Lung (tissue), 11 donors: ENCODE measurements at regions not wholly inside any gene's neighbourhood (a gene's known extent, or its start where the extent isn't known, plus 50 kb on each side); places are given as distances from the start of the nearest gene placed in this dataset.

Source experiments
- ATAC-seq: fragments of 200-7000 bp; cut with Tn5 transposase; one replicate; pipeline ENCODE4 v1.9.1; 2020; ENCODE audit warnings: moderate number of reproducible peaks; ENCODE audit not compliant: insufficient read depth, low FRiP score
- DNase-seq, 3 donors: peaks; one replicate each; pipeline ENCODE4 v3.0.0-alpha.2; 2013 to 2017
- H3K27ac ChIP-seq, 2 donors: one replicate each; pipeline ENCODE4 v1.5.1; 2013; ENCODE audit warnings: mild to moderate bottlenecking in 2 of 2, moderate library complexity in 2 of 2, control low read depth in 1 of 2, inconsistent platforms in 1 of 2, low read depth in 1 of 2, low read length in 1 of 2
- H3K27me3 ChIP-seq, 3 donors: one replicate each; pipeline ENCODE4 v1.5.1; 2013; ENCODE audit warnings: low read length in 2 of 3; ENCODE audit not compliant: control insufficient read depth in 3 of 3, insufficient read depth in 3 of 3
- H3K36me3 ChIP-seq, 4 donors: one replicate each; pipeline ENCODE4 v1.5.1; 2013; ENCODE audit warnings: low read length in 4 of 4, mild to moderate bottlenecking in 1 of 4, moderate library complexity in 1 of 4; ENCODE audit not compliant: control insufficient read depth in 4 of 4, insufficient read depth in 4 of 4
- H3K4me1 ChIP-seq, 5 donors: one replicate each; pipeline ENCODE4 v1.5.1; 2013; ENCODE audit warnings: low read length in 5 of 5, mild to moderate bottlenecking in 2 of 5, moderate library complexity in 1 of 5; ENCODE audit not compliant: control insufficient read depth in 5 of 5, insufficient read depth in 5 of 5
- H3K4me3 ChIP-seq: one replicate; pipeline ENCODE4 v1.5.1; 2013; ENCODE audit warnings: mild to moderate bottlenecking, control low read depth, moderate library complexity
- H3K9ac ChIP-seq, 2 donors: one replicate each; pipeline ENCODE4 v1.5.1; 2013; ENCODE audit warnings: low read length in 2 of 2, control low read depth in 1 of 2; ENCODE audit not compliant: insufficient read depth in 1 of 2
- H3K9me3 ChIP-seq, 4 donors: one replicate each; pipeline ENCODE4 v1.5.1; 2013; ENCODE audit warnings: low read length in 3 of 4, mild to moderate bottlenecking in 1 of 4, moderate library complexity in 1 of 4; ENCODE audit not compliant: control insufficient read depth in 4 of 4, insufficient read depth in 3 of 4
- CTCF ChIP-seq: IDR thresholded peaks from 2 replicates; pipeline ENCODE4 v1.5.1; 2012; ENCODE audit warnings: mild to moderate bottlenecking; ENCODE audit errors: control extremely low read depth, extremely low read depth
- WGBS, 2 donors: extraction: QIAGEN DNeasy Blood & Tissue Kit; methylation state at CpG; one replicate each; pipeline ENCODE4 v1.1.7; 2013; 5-methylcytosine and 5-hydroxymethylcytosine counted together
- donor health status: control.
- donor health status: control.
- donor health status: Bipolar disorder and iron deficiency.
- donor health status: healthy.
- donor health status: DM: yes; HTN: yes; CAD: no.

- no peak overlapping the region for H3K4me3 ChIP-seq
- peaks cover 0 to 8% (median 0%) of the 10 kb centered on the region in 4 donors for H3K9me3 ChIP-seq
- H3K27me3 ChIP-seq: peaks cover 0 to 35% (median 17%) of the 10 kb centered on the region in 3 donors
- no peaks in the 10 kb centered on the region for H3K36me3 ChIP-seq
- no peak overlapping the region for H3K27ac ChIP-seq
- WGBS, 2 donors: 92 to 94% methylated on average over 1 of the region's 1 CpG
- TF ChIP-seq CTCF: no peak
- ATAC-seq: no peak
- no peak overlapping the region for H3K9ac ChIP-seq
- peaks cover 0 to 7% (median 0%) of the 10 kb centered on the region in 5 donors for H3K4me1 ChIP-seq
- DNase-seq: no peak
Measured at GRCh38 chr20:2203436-2203835, 92.4 kb upstream of the TGM3 start.

- no peaks in the 10 kb centered on the region for H3K36me3 ChIP-seq
- no peak overlapping the region for H3K4me3 ChIP-seq
- no peak for ATAC-seq
- WGBS, 2 donors: 84 to 85% methylated on average over 3 of the region's 3 CpGs
- no peak overlapping the region for H3K9ac ChIP-seq
- no peak overlapping the region for H3K27ac ChIP-seq
- TF ChIP-seq CTCF: no peak
- H3K4me1 ChIP-seq: peaks cover 0 to 7% (median 0%) of the 10 kb centered on the region in 5 donors
- H3K27me3 ChIP-seq: peaks cover 0 to 41% (median 22%) of the 10 kb centered on the region in 3 donors
- H3K9me3 ChIP-seq: peaks cover 0 to 8% (median 0%) of the 10 kb centered on the region in 4 donors
- no peak for DNase-seq
Measured at GRCh38 chr20:2204021-2204420, 91.8 kb upstream of the TGM3 start.

- ATAC-seq (peak; percentile 56), DNase-seq (peak; percentile 58 to 75 (median 71))
- TF ChIP-seq CTCF: peak; percentile 49
- H3K9me3 ChIP-seq: peaks cover 0 to 8% (median 0%) of the 10 kb centered on the region in 4 donors
- WGBS, 2 donors: 1 to 2% methylated on average over 81 to 82 of the region's 82 CpGs
- H3K36me3 ChIP-seq: no peaks in the 10 kb centered on the region
- H3K9ac ChIP-seq: no peak overlapping the region
- H3K27me3 ChIP-seq: peaks cover 0 to 48% (median 23%) of the 10 kb centered on the region in 3 donors
- no peak overlapping the region for H3K27ac ChIP-seq
- peak overlapping the region; percentile 33 for H3K4me3 ChIP-seq
- peaks cover 0 to 7% (median 0%) of the 10 kb centered on the region in 5 donors for H3K4me1 ChIP-seq
Measured at GRCh38 chr20:2206957-2207769, 88.6 kb upstream of the TGM3 start.
